GM21717 (cell line): ENCODE measurements at regions not wholly inside any gene's neighbourhood (a gene's known extent, or its start where the extent isn't known, plus 50 kb on each side); places are given as distances from the start of the nearest gene placed in this dataset.

ENCODE experiments used
- ATAC-seq: cut with Tn5 transposase; IDR thresholded peaks from one replicate; pipeline ENCODE4 v1.9.1; 2021; ENCODE audit warnings: mild to moderate bottlenecking, moderate library complexity; ENCODE audit not compliant: unreplicated experiment

- no peak for ATAC-seq
These were observed 264.4 kb downstream of the PTPRC start for GRCh38 chr1:198903203-198903602.

- ATAC-seq, result no peak
These were observed 264.8 kb downstream of the PTPRC start for GRCh38 chr1:198903621-198904020.

GRCh38 chr1:198904321-198904720, 265.5 kb downstream of the PTPRC start:
- no peak for ATAC-seq

GRCh38 chr1:198906739-198907422, 268.0 kb downstream of the PTPRC start:
- ATAC-seq, result no peak

GRCh38 chr1:198907423-198907746, 268.5 kb downstream of the PTPRC start:
- no peak for ATAC-seq

- ATAC-seq, result no peak
These were observed 270.2 kb downstream of the PTPRC start for GRCh38 chr1:198908995-198909394.

- ATAC-seq, result no peak
These were observed 271.1 kb downstream of the PTPRC start for GRCh38 chr1:198909973-198910372.

- ATAC-seq, result no peak
These were observed 272.0 kb downstream of the PTPRC start for GRCh38 chr1:198910816-198911215.

GRCh38 chr1:198912046-198912445, 273.2 kb downstream of the PTPRC start:
- no peak for ATAC-seq

GRCh38 chr1:198913667-198914066, 274.8 kb downstream of the PTPRC start:
- no peak for ATAC-seq

- no peak for ATAC-seq
These were observed 276.7 kb downstream of the PTPRC start for GRCh38 chr1:198915327-198916231.

GRCh38 chr1:198917226-198917625, 278.4 kb downstream of the PTPRC start:
- no peak for ATAC-seq

- ATAC-seq, result no peak
These were observed 280.1 kb downstream of the PTPRC start for GRCh38 chr1:198918920-198919319.

- peak; percentile 63 for ATAC-seq
These were observed 281.0 kb downstream of the PTPRC start for GRCh38 chr1:198919667-198920398.

GRCh38 chr1:198922638-198923430, 284.0 kb downstream of the PTPRC start:
- ATAC-seq, result peak; percentile 62

- no peak for ATAC-seq
These were observed 285.2 kb downstream of the PTPRC start for GRCh38 chr1:198923993-198924392.

GRCh38 chr1:198925567-198925966, 286.7 kb downstream of the PTPRC start:
- ATAC-seq, result no peak

GRCh38 chr1:198927129-198927528, 288.3 kb downstream of the PTPRC start:
- ATAC-seq, result no peak

GRCh38 chr1:198929111-198929604, 290.3 kb downstream of the PTPRC start:
- no peak for ATAC-seq

GRCh38 chr1:198929961-198930599, 291.2 kb downstream of the PTPRC start:
- ATAC-seq, result peak; percentile 57
